COLO668 (cell line): ENCODE measurements at regions not wholly inside any gene's neighbourhood (a gene's known extent, or its start where the extent isn't known, plus 50 kb on each side); places are given as distances from the start of the nearest gene placed in this dataset.
"Not testable (repeated sequence)": the region's sequence is repeated elsewhere in the genome, so short reads cannot be mapped to it uniquely, and the experiment has no call there.

Source experiments
- DNase-seq: peaks from one replicate; lab custom pipeline; 2025; ENCODE audit not compliant: unreplicated experiment; lab: John Stamatoyannopoulos, UW

GRCh38 chr3:106431721-106432120 lies 562.9 kb upstream of the CBLB start:
- DNase-seq: no peak

DNA sequence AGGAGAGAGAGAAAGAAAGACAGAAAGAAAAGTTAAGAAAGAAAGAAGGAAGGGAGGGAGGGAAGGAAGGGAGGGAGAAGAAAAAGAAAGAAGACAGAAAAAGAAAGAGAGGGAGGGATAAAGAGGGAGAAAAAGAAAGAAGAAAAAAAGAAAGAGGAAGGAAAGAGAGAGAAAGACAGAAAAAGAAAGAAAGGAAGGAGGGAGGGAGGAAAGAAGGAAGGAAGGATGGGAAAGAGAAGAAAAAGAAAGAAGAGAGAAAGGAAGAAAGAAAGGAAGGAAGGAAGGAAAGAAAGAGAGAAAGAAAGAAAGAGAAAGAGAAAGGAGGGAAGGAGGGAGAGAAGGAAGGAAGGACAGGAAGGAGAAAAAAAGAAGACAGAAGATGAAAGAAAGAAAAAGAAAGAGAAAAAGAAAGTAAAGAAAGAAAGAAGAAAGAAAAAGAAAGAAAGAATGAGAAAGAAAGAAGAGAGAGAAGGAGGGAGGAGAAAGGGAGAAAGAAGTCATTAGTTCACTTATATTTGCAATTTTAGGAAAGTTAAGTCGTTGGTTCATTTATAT lies 567.2 kb upstream of the CBLB start:
- no peak for DNase-seq

DNA sequence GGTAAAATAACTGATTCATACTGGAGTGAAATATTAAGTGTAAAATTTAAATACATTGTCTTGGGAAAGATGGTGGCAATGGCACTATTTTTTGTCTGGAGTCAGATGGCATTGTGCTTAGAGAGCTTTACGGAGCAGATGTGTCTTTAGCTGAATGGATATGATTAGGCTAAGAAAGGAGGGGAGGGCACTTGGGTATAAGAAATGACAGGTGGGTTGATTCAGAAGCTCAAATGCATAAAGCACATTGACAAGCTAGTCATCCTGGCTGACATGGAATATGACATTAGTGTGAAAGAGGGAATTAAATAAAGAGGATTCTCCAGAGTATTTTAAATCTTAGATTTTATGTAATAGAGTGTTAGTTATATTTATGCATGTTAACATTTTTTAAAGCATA lies 570.1 kb upstream of the CBLB start:
- DNase-seq: no peak

- DNase-seq: no peak
Measured at GRCh38 chr3:106440672-106441071, 571.9 kb upstream of the CBLB start.

DNA sequence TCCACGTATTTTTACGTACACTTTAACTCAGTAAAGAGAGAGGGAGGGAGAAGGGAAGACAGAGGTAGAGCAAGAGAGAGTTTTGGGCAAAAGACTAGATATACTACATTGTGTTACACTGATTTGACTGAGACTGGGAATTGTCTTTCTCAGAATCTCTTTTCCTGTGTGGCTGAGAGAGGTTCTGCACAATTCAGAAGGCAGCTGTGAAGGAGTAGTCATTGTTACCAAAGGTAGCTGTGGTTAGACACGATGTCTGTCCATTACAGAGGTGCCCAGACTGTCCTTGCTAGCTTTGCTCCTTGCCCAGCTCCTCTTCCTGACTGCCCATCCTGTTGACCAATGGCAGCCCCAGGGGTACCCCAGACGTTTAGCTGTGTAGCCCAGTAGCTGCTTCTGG lies 577.5 kb upstream of the CBLB start:
- no peak for DNase-seq

GRCh38 chr3:106447723-106448301 lies 579.0 kb upstream of the CBLB start:
- no peak for DNase-seq

- not testable (repeated sequence) for DNase-seq
Measured at GRCh38 chr3:106448372-106448966, 579.7 kb upstream of the CBLB start.

- no peak for DNase-seq
Measured at GRCh38 chr3:106452096-106452495, 583.3 kb upstream of the CBLB start.

GRCh38 chr3:106454497-106454896 lies 585.7 kb upstream of the CBLB start:
- no peak for DNase-seq

GRCh38 chr3:106457281-106458180 lies 588.7 kb upstream of the CBLB start:
- no peak for DNase-seq

DNA sequence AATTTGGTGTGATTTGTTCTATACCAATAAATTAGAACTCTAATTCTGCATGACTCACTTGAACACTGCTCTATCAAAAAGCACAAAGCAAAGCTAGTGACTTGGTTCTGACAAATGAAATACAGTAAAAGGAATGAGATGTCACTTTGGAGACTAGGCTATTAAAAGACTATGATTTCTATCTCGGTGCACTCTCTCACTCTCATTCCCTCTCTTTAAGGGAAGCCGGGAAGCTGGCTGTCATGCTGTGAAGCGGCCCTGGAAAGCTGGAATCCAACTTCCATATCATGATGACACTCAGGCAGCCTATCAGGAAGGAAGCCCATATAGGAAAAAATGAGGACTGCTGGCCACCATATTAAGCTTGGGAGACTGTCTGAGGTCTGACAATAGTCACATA lies 590.1 kb upstream of the CBLB start:
- no peak for DNase-seq

- DNase-seq: no peak
Measured at GRCh38 chr3:106466881-106467280, 598.1 kb upstream of the CBLB start.

DNA sequence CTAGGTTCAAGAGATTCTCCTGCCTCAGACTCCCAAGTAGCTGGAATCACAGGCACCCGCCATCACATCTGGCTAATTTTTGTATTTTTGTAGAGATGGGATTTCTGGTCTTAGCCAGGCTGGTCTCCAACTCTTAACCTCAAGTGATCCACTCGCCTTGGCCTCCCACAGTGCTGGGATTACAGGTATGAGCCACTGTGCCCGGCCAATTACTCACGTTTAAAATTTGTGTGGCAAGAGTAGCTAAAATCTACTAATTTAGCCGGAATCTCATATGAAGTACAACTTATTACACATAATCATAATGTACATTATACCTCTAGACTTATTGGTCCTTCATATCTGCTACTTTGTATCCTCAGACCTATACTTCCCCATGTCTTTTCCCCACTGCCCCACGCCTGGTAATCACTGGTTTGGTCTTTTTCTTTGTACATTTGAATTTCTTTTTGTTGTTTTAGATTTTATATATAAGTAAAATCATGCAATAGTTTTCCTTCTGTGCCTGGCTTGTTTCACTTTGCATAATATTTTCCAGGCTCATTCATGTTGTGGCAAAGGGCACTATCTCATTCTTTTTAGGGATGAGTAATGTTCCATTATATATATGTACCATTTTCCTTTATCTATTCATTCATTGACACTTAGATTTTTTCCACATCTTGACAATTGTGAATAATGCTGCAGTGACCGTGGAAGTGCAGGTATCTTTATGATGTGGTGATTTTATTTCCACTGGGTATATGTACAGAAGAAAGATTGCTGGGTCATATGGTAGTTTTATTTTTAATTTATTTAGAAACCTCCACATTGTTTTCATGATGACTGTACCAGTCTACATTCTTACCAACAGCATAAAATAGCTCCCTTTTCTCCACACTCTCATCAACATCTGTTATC lies 605.0 kb upstream of the CBLB start:
- DNase-seq: no peak

GRCh38 chr3:106482451-106482850 lies 613.6 kb upstream of the CBLB start:
- DNase-seq: no peak

- DNase-seq: no peak
Measured at GRCh38 chr3:106485217-106485616, 616.4 kb upstream of the CBLB start.

GRCh38 chr3:106485802-106486201 lies 617.0 kb upstream of the CBLB start:
- DNase-seq: no peak

DNA sequence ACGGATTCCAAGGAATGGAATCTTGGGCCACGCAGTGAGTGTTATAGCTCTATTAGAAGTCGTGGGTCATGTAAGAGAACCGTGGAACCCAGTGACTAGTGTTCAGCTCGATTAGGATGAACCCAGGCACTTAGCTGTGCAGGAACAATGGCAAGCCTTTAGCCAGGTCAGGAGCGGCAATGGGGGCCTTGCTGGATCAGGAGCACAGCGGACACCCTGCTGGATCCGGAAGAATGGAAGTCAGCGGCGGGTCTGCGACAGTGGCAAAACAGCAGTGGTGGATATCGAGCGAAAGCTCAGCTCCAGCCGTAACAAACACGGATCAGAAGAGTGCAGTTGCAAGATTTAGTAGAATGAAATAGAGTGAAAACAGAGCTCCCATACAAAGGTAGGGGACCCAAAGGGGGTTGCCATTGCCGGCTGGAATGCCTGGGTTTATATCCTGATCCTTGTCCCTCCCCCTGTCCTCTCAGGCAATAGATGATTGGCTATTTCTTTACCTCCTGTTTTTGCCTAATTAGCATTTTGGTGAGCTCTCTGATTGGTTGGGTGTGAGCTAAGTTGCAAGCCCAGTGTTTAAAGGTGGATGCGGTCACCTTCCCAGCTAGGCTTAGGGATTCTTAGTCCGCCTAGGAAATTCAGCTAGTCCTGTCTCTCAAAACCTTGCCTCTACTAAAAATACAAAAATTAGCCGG lies 618.3 kb upstream of the CBLB start:
- DNase-seq: not testable (repeated sequence)

- no peak for DNase-seq
Measured at GRCh38 chr3:106488331-106488730, 619.5 kb upstream of the CBLB start.

GRCh38 chr3:106491796-106492195 lies 623.0 kb upstream of the CBLB start:
- DNase-seq: no peak

DNA sequence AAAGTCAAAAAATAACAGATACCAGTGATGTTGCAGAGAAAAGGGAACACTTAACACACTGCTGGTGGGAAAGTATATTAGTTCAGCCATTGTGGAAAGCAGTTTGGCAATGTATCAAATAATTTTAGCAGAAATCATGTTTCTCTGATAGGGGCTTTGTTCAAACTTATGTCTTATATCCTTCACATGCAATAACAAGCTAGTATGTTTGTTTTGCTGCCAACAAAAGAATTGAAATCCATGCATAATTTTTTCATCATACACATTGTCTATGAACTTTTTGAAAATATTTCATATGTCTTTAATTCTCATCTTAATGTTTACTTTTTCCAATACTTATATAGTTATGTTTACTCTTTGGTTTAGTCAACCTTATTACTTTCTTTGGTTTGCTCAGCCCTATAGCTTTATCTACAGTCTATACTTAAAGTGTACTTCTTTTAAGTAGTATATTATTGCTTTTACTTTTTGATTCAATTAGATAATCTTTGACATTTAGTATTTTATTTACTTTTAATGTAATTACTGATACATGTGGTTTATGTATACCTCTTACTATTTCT lies 639.6 kb upstream of the CBLB start:
- no peak for DNase-seq
